ENCODE measurements at regions not wholly inside any gene's neighbourhood (a gene's known extent, or its start where the extent isn't known, plus 50 kb on each side); places are given as distances from the start of the nearest gene placed in this dataset.

DNA sequence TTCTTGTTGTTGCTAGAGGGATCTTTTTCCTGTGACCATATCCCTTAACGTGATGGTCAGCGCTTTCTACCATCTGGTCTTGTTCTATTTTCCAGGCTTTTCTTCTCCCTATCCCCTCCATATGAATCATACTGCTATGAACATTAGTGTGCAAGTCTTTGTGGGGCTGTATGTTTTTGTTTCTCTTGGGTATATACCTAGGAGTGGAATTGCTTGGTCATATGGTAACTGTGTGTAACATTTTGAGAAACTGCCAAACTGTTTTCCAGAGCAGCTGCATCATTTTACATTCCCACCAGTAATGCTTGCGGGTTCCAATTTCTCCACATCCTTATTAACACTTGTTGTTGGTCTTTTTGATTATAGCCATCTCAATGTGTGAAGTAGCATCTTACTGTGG is 121.4 kb downstream of the SPRY1 start:
- Histone ChIP-seq H3K27me3 (replicated peaks in 1 of 7) (no peaks in the 10 kb centered on the region), H3K27ac (no peak overlapping the region), H3K4me1 (no peaks in the 10 kb centered on the region), H3K36me3 (no peaks in the 10 kb centered on the region), H3K4me3 (no peak overlapping the region), H3K9me3 (no peaks in the 10 kb centered on the region)
- TF ChIP-seq, protein P1, sequence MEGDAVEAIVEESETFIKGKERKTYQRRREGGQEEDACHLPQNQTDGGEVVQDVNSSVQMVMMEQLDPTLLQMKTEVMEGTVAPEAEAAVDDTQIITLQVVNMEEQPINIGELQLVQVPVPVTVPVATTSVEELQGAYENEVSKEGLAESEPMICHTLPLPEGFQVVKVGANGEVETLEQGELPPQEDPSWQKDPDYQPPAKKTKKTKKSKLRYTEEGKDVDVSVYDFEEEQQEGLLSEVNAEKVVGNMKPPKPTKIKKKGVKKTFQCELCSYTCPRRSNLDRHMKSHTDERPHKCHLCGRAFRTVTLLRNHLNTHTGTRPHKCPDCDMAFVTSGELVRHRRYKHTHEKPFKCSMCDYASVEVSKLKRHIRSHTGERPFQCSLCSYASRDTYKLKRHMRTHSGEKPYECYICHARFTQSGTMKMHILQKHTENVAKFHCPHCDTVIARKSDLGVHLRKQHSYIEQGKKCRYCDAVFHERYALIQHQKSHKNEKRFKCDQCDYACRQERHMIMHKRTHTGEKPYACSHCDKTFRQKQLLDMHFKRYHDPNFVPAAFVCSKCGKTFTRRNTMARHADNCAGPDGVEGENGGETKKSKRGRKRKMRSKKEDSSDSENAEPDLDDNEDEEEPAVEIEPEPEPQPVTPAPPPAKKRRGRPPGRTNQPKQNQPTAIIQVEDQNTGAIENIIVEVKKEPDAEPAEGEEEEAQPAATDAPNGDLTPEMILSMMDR (IDR thresholded peaks at IDR 0.05 in 8 of 11, conservative IDR thresholded peaks at IDR 0.05 in 3 of 11) = no peak
- TF ChIP-seq POLR2AphosphoS5 (IDR thresholded peaks at IDR 0.05) = no peak
- no peak for TF ChIP-seq POLR2A (IDR thresholded peaks at IDR 0.05)
- intact Hi-C loops (cut with DNase I; ENCODE audit: low total_unique reads) = no loop called here
- WGBS, 5 donors = 90 to 99% (median 96%) methylated on average over 3 of the region's 3 CpGs
- DNase-seq = no peak

DNA sequence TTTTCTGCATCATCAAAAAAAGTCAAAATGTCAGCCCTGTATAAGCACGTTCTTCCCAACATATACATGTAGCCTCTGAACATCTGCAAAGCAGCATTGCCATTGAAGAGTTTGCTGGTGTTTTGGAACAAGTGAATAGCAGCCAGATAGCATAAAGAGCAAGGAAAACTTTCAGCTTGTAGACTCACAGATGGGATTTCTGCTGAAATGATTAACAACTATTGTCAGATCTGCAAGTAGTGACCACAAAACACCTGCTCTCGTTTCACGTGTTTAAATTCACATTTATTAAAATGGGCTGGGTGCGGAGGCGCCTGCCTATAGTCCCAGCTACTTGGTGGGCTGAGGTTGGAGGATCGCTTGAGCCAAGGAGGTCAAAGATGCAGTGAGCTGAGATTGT is 123.7 kb downstream of the SPRY1 start:
- no peak overlapping the region for H3K27ac ChIP-seq
- intact Hi-C loops (cut with DNase I; ENCODE audit: low total_unique reads) = no loop called here
- WGBS, 5 donors = 72 to 84% (median 79%) methylated on average over 6 of the region's 6 CpGs
- H3K4me1 ChIP-seq = no peaks in the 10 kb centered on the region
- no peak overlapping the region for H3K4me3 ChIP-seq
- H3K9me3 ChIP-seq = no peaks in the 10 kb centered on the region
- no peaks in the 10 kb centered on the region for H3K27me3 ChIP-seq (replicated peaks in 1 of 7)
- no peak for DNase-seq
- no peaks in the 10 kb centered on the region for H3K36me3 ChIP-seq
- no peak for TF ChIP-seq POLR2AphosphoS5 (IDR thresholded peaks at IDR 0.05)
- TF ChIP-seq, protein P1 (IDR thresholded peaks at IDR 0.05 in 8 of 11, conservative IDR thresholded peaks at IDR 0.05 in 3 of 11) = no peak
- TF ChIP-seq POLR2A (IDR thresholded peaks at IDR 0.05) = no peak

DNA sequence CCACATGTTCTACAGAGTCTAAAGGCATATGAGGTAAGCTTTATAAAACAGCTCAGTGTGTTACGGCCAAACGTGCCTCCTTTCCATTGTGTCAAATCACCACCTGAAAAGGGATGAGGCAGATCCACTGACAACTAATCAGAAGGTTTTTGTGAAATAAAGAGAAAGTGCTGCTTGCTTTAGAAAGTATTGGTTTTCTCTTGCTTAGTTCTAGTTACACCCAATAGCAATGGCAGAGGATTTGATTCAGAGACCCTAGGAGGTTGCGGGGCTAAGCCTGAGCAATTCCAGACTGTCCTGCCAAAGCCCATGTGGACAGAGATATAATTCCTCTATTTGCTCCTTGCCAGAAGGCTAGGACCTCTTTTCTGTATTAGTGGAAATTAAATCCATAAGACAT is 125.5 kb downstream of the SPRY1 start:
- no peak overlapping the region for H3K4me3 ChIP-seq
- DNase-seq = no peak
- H3K27ac ChIP-seq = no peak overlapping the region
- 62 to 98% (median 94%) methylated on average over 3 of the region's 3 CpGs for WGBS, 5 donors
- no peaks in the 10 kb centered on the region for H3K4me1 ChIP-seq
- intact Hi-C loops (cut with DNase I; ENCODE audit: low total_unique reads) = no loop called here
- H3K36me3 ChIP-seq = no peaks in the 10 kb centered on the region
- no peaks in the 10 kb centered on the region for H3K27me3 ChIP-seq (replicated peaks in 1 of 7)
- TF ChIP-seq POLR2AphosphoS5 (IDR thresholded peaks at IDR 0.05) = no peak
- no peak for TF ChIP-seq POLR2A (IDR thresholded peaks at IDR 0.05)
- TF ChIP-seq, protein P1 (IDR thresholded peaks at IDR 0.05 in 8 of 11, conservative IDR thresholded peaks at IDR 0.05 in 3 of 11) = no peak
- no peaks in the 10 kb centered on the region for H3K9me3 ChIP-seq

DNA sequence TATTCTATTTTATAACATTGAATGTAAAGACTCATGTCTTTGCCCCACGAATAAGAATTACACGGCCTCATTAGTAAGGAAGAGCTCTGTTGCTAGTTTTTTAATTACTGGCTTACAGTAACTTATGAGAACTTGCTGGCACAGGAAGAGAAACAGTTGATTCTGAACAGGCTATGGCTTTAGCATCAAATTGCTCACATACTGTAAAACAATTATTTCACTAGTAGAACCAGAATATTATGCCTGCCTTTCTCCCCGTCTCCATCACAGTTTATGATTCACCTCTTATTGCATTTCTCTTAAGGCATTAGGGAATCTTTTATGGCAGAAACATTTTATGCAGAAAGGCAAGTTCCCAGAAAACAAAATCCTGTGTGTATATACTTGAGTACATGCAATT is 126.1 kb downstream of the SPRY1 start:
- no peaks in the 10 kb centered on the region for H3K36me3 ChIP-seq
- DNase-seq = no peak
- H3K4me1 ChIP-seq = no peaks in the 10 kb centered on the region
- no peak overlapping the region for H3K4me3 ChIP-seq
- H3K27me3 ChIP-seq (replicated peaks in 1 of 7) = no peaks in the 10 kb centered on the region
- intact Hi-C loops (cut with DNase I; ENCODE audit: low total_unique reads) = no loop called here
- TF ChIP-seq, protein P1 (IDR thresholded peaks at IDR 0.05 in 8 of 11, conservative IDR thresholded peaks at IDR 0.05 in 3 of 11) = no peak
- TF ChIP-seq POLR2AphosphoS5 (IDR thresholded peaks at IDR 0.05) (no peak), POLR2A (IDR thresholded peaks at IDR 0.05) (no peak)
- 88 to 93% (median 90%) methylated on average over 3 of the region's 3 CpGs for WGBS, 5 donors
- no peaks in the 10 kb centered on the region for H3K9me3 ChIP-seq
- H3K27ac ChIP-seq = no peak overlapping the region
